BJ (cell line): ENCODE measurements at regions not wholly inside any gene's neighbourhood (a gene's known extent, or its start where the extent isn't known, plus 50 kb on each side); places are given as distances from the start of the nearest gene placed in this dataset.

Experiments
- CTCF ChIA-PET: fragments of 350-600 bp; formaldehyde crosslinking; extraction: SDS; loops from one replicate; lab custom pipeline; 2021; ENCODE audit warnings: antibody characterized with exemption, inconsistent platforms; lab: Yijun Ruan, JAX
- POLR2A ChIA-PET: fragments of 300-600 bp; sonication (Branson Sonifier 250); formaldehyde crosslinking; extraction: SDS; loops from one replicate; lab custom pipeline; 2021; ENCODE audit warnings: antibody characterized with exemption; lab: Charles Lee
- DNase-seq: peaks from one replicate; pipeline ENCODE4 v3.0.0-alpha.2; 2011; ENCODE audit warnings: low read depth
- H3K27me3 ChIP-seq: 2 replicates; pipeline ENCODE4 v1.6.0; 2011; ENCODE audit warnings: low read length; ENCODE audit not compliant: control insufficient read depth, insufficient read depth
- H3K36me3 ChIP-seq: 2 replicates; pipeline ENCODE4 v1.5.1; 2011; ENCODE audit warnings: low read length; ENCODE audit not compliant: control insufficient read depth, insufficient read depth
- H3K4me3 ChIP-seq: 2 replicates; pipeline ENCODE4 v1.5.1; 2011; ENCODE audit warnings: low read depth, mild to moderate bottlenecking, control low read depth, low read length
- TF ChIP-seq, protein P1 (sequence below): IDR thresholded peaks from 2 replicates; pipeline ENCODE4 v1.5.1; 2011; ENCODE audit warnings: low read depth, mild to moderate bottlenecking, control low read depth, inconsistent platforms, low read length, moderate library complexity; ENCODE audit not compliant: insufficient read depth

DNA sequence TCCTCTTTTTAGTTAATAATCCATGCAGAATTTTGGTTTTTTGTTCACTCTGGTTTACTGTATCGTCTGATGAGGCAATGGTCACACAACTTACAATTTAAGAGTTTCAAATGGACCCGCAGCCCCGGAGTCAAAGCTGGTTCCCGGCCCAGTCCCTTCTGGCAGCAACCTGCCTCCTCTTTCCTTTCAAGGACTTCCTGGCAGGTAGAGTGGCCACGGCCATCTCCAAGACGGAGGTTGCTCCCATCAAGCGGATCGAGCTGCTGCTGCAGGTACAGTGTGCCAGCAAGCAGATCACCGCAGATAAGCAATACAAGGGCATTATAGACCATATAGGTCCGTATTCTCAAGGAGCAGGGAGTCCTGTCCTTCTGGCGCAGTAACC is 218.2 kb downstream of the GJA1 start:
- Histone ChIP-seq H3K36me3 (no peaks in the 10 kb centered on the region), H3K27me3 (no peaks in the 10 kb centered on the region), H3K4me3 (no peak overlapping the region)
- ChIA-PET POLR2A (interaction anchor here (0.6 kb wide), 1 partner anchor 205 kb away, joined by 3 read pairs; no protein-coding TSS in a partner anchor), CTCF (no interaction called here)
- TF ChIP-seq, protein P1, sequence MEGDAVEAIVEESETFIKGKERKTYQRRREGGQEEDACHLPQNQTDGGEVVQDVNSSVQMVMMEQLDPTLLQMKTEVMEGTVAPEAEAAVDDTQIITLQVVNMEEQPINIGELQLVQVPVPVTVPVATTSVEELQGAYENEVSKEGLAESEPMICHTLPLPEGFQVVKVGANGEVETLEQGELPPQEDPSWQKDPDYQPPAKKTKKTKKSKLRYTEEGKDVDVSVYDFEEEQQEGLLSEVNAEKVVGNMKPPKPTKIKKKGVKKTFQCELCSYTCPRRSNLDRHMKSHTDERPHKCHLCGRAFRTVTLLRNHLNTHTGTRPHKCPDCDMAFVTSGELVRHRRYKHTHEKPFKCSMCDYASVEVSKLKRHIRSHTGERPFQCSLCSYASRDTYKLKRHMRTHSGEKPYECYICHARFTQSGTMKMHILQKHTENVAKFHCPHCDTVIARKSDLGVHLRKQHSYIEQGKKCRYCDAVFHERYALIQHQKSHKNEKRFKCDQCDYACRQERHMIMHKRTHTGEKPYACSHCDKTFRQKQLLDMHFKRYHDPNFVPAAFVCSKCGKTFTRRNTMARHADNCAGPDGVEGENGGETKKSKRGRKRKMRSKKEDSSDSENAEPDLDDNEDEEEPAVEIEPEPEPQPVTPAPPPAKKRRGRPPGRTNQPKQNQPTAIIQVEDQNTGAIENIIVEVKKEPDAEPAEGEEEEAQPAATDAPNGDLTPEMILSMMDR: no peak
- DNase-seq: no peak

DNA sequence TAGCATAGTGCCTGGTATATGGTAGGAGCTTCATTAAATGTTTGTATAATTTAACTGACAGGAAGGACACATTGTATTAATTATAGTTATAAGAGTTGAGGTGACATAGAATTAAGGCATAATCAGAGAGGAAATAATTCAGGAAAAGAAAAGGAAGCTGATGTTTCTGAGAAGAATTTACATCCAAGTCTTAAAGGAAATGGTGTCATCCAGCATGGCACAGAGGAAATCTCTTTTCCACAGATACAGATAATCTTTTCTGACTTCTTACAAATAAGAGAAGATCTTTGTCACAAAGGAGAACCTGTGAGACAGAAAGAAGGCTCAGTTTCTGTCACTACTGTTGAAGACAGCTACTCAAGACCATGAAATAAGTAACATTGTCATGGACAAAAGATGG is 222.5 kb downstream of the GJA1 start:
- POLR2A ChIA-PET: no interaction called here
- H3K27me3 ChIP-seq: no peaks in the 10 kb centered on the region
- CTCF ChIA-PET: interaction anchor here (0.9 kb wide), 1 partner anchor 8 kb away, joined by 3 read pairs; no protein-coding TSS in a partner anchor
- H3K36me3 ChIP-seq: no peaks in the 10 kb centered on the region
- H3K4me3 ChIP-seq: no peak overlapping the region
- TF ChIP-seq, protein P1: no peak
- DNase-seq: no peak

DNA sequence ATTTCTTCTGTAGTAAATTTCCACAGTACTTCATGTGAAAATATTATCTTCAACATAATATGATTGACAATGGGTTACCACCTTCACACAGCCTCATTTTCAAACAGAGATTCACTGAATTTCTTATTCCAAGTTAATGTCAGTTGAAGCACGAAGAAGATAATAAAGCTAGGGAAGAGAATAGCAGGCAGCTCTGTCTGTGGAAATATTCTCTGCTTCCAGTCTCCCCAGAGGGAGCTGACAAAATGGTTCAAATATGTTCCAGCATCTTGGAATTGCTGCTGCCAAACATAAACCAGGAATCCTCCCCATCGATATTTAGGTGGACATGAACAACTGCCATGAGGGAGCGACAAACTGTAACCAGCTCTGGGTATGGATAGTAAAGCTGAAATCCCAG is 224.8 kb downstream of the GJA1 start:
- DNase-seq: no peak

DNA sequence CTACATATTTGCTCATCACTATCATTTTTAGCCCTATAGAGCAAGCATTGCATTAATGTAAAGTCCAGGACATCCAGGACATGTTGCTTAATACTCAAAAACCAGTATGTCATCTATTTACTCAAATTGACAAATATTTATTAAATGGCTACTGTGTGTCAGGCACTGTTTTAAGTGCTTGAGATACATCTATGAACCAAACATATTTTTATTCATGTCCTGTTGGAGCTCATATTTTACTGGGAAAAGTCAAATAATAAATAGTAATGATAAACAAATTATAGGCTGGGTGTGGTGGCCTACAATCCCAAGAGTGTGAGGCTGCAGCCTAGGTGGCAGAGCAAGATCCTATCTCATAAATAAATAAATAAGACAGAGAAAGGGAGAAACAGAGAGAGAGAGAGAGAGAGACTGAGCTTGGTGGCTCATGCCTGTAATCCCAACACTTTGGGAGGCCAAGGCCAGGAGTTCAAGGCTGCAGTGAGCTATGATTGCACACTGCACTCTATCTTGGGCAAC is 227.9 kb downstream of the GJA1 start:
- Histone ChIP-seq H3K36me3 (no peaks in the 10 kb centered on the region), H3K4me3 (no peak overlapping the region), H3K27me3 (no peaks in the 10 kb centered on the region)
- POLR2A ChIA-PET: no interaction called here
- DNase-seq: no peak
- CTCF ChIA-PET: no interaction called here
- TF ChIP-seq, protein P1: no peak

More for the DNA sequence above, 224.8 kb downstream of the GJA1 start:
- Histone ChIP-seq H3K27me3 (no peaks in the 10 kb centered on the region), H3K36me3 (no peaks in the 10 kb centered on the region), H3K4me3 (no peak overlapping the region)
- ChIA-PET CTCF (interaction anchor here (0.8 kb wide), 1 partner anchor 186 kb away, joined by 3 read pairs; no protein-coding TSS in a partner anchor), POLR2A (no interaction called here)
- TF ChIP-seq, protein P1: no peak

DNA sequence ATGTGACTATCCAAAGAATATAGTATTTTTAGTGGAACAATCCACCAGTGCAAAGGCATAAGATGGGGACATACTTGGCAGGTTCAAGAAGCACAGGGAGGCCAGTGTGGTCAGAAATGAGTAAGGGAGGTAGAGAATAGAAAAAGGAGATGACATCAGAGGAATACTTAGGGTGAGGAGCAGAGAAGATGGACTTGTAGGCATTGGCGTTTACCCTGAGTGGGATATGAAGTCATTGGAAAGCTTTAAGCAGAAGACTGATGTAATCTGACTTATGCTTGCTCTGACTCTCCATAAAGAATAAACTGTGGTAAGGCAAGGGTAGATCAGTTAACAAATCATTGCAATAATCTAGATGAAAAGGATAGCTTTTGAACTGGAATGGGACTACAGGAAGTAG is 228.7 kb downstream of the GJA1 start:
- DNase-seq: no peak
- no peak overlapping the region for H3K4me3 ChIP-seq
- POLR2A ChIA-PET: no interaction called here

More for the DNA sequence above, 228.7 kb downstream of the GJA1 start:
- TF ChIP-seq, protein P1: no peak
- H3K36me3 ChIP-seq: no peaks in the 10 kb centered on the region
- H3K27me3 ChIP-seq: no peaks in the 10 kb centered on the region
- CTCF ChIA-PET: no interaction called here
